NCI-H345 treated with DMSO at 0.1 percent for 48 hours (cell line): ENCODE measurements at regions not wholly inside any gene's neighbourhood (a gene's known extent, or its start where the extent isn't known, plus 50 kb on each side); places are given as distances from the start of the nearest gene placed in this dataset.
"Not testable (repeated sequence)": the region's sequence is repeated elsewhere in the genome, so short reads cannot be mapped to it uniquely, and the experiment has no call there.

Experiments used
- DNase-seq: peaks from one replicate; lab custom pipeline; 2025; ENCODE audit not compliant: unreplicated experiment; lab: John Stamatoyannopoulos, UW

DNA sequence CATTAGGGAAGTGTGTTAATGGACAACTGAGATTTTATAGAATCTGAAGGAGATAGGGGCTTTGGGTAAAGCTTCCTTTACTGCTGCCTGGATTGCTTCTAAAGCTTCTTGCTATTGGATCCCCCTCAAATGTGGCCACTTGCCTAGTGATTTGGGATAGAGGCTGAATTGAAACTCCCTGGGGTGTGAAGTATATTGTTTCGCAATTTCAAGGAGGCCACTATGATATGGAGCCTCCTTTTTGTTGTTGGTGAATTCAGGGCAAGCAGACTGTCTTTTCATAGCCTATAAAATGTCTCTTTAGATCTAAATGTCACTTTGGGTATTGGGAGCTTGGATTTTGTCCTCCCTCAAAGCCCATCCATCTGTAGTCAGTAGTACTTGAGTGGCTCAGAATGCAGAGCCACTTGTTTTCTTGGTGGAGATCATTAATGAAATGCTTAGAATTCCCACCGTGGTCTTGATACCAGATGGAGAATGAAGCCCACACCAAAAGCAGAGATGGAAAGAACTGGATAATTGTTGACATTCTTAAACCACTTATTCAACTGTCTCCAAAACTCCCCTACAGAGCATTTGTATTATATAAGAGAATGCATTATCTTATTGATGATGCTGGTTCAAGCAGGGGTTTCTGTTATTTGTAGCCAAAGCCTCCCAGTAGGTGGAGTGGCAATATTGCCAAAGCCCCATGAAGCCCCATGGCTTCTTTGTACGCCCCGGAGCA, 144.3 kb upstream of the KCNE2 start:
- no peak for DNase-seq

DNA sequence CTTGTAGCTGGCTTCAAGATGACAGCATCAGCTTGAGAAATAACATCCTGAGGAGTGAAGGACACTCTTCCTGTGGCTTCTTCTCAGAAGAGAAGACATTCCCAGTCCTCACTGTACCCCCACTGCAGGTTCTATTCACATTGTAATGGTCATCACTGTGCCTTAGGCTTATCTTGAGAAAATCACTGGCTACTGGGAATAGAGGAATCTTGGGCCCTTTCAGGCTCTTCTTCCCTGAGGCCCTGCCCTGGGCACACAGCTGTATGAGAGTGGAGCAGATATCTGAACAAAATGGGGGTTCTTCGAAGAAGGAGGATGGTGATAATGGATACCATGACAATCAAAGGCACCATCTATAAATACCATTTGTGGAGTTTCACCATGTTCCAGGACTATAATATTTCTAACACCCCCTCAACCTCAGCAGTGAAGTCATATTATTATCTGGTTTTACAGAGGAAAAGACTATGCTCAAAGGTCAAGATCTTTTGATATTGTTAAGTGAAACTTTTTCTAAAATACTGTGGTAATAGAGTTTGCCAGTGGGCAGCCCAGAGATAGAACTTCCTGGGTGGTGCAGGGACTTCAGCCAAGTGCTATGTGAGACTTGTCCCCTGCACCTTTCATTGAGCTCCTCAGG, 143.1 kb upstream of the KCNE2 start:
- no peak for DNase-seq

DNA sequence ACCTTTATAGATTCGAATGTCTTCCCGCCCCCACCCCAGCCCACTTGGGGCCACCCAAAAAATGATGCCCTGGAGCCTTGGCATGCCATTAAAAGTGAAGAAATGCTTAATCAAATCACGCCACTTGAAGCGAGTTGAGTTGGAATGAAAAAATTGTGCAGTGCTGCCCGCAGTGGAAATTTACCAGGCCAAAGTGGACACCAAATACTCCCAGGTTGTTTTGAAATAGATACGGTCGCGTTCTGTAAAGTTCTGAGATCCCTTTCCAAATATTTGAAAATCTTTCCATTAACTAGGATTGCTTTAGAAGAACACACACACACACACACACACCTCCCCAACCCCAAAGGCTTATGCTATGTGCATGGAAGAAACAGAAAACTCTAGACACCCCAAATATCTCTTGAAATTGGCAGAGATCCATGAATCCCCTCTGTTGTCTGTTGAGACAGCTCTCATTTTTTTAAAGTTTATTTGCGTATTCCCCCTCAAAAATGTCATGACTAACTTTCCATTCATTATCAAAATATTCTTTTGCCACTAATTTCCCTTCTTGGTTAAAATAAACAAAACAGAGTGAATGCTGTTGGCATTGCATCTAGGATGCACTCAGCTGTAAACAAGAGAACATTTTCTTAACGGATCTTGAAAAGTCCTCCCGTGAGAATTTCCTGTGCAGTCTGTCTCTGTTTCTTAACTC, 142.3 kb upstream of the KCNE2 start:
- DNase-seq, result no peak

DNA sequence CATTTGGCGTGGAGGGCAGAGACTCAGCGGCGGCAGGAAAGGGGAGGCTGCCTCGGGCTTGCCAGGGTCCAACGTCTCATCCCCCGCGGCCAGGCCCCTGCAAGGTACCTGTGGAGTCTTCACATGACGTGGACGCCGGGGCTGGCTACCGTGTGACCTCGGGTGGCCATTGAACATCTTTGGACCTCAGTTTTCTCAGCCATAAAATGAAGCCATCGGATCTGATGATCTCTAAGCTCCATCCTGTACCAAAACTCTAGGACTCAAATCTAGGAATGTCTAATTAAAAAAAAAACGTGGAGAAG, 141.8 kb upstream of the KCNE2 start:
- DNase-seq, result no peak

DNA sequence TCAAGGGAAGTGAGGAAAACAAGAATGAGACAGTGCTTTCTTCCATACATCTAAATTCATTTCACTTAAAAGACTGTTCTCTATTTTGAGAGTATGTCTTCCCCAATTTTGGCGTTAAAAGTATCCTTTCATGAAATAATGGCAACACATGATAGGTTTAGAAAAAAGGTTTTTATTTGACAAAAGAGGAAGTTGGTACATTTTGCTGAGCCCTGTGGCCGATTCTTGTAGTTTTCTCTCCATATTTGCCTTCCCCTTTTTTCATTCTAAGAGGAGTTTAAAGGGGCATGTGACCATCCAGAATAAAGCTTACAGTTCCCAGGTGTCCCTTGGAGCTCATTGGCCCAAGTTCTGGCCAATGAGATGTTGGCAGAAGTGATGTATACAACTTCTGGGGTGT, 140.4 kb upstream of the KCNE2 start:
- no peak for DNase-seq

DNA sequence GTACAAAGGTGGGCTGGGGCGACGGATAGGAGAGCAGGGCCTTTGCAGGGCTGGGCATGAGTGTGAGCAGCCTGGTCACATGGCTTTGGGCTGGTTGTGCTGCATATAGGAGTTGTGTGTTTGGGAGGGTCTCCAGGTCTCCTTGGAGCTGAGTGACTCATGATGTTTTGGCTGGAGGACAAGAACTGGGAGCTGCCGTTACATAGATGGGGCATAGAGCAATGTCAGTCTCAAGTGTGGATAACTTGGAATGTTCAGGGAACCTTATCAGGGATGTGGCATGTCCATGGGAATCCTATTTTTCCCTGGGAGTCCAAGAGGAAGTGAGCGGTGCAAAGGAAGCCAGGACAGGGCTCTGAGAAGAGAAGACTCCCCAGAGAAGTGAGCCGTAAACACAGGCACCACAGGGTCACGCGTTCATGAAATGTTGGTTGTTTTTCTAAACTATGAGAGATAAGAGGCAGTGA, 136.4 kb upstream of the KCNE2 start:
- DNase-seq, result no peak

DNA sequence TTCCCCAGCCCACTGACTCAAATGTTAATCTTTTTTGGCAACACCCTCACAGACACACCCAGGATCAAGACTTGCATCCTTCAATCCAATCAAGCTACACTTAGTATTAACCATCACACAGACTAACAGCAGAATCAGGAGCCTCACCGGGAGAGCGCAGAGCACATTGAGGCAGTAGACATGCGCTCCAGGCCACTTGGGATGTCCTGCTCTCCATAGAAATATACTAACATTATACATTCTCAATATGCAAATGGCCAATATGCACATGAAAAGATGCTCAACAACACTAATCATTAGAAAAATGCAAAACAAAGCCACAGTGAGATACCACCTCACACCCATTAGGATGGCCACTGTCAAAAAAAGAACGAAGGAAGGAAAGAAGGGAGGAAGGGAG, 135.0 kb upstream of the KCNE2 start:
- no peak for DNase-seq

DNA sequence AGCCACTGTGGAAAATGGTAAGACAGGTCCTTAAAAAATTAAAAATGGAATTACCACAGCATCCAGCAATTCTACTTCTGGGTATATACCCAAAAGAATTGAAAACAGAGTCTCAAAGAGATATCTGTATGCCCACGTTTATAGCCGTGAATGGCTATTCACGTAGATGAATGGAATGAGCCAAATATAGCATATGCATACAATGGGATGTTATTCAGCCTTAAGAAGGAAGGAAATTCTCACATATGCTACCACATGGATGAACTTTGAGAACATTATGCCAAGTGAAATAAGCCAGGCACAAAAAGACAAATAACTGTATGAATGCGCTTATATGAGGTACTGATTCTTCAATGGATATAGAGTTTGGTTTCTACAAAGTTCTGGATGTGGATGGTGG, 134.5 kb upstream of the KCNE2 start:
- no peak for DNase-seq

DNA sequence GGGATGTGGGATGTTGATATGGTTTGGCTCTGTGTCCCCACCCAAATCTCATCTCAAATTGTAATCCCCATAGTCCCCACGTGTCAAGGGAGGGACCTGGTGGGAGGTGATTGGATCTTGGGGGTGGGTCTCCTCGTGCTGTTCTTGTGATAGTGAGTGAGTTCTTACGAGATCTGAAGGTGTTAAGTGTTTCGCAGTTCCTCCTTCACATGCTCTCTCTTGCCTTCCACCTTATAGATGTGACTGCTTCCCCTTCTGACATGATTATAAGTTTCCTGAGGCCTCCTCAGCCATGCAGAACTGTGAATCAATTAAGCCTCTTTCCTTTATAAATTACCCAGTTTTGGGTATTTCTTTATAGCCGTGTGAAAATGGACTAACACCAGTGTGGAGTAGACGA, 130.1 kb upstream of the KCNE2 start:
- not testable (repeated sequence) for DNase-seq

DNA sequence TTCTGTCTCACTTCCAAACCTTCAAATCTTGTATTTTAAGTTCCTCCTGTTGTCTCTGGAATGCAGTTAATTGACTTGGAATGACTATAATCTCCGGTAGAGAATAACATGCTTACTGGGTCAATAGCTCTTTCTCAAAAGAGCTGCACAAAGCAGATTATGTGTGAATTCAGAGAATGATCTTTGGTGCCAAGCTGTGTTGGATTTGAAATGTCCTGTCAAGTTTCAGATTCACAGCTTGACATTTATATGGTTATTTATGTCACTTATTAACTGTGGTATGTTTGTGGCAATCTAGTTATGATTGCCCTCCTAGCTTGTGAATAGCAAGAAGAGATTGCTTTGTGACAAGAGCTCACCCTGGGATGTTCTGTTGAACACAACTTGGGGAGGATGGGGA, 128.3 kb upstream of the KCNE2 start:
- no peak for DNase-seq

DNA sequence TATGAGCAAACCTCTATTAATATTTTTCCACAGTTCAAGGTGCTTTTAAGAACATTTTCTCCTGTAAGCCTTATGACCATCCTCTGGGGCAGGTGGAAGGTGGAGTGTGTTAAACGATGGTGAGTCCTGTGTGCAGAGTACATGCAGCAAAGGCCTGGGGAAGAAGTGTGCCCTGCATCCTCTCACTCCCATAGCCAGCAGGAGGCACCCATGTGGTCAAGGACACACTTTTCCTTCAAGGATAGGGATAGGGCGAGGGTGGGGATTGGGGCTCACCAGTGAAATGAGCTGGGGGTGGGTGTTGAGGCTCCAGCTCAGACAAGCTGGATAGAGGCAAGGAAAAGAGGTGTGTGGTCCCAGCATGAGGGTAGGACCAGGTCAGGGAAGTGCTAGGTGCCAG, 120.8 kb upstream of the KCNE2 start:
- no peak for DNase-seq

DNA sequence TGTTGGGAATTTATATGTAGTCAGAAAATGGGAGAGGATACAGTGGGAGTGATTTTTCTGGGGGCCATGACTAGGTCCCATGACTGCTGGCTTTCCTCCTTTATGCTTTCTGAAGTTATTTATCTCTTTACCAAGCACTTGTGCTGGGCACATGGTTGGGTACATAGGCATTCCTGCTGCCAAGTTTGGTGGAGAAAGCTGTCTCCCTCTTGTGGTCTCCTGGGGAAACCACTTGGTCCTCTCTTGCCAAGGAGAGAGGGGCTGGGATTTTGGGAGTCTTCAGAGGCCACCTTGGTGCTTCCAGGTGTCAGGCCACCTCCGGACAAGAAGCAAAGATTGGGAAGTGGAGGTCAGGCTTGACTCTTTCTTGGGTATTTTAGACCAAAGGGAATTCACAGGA, 120.2 kb upstream of the KCNE2 start:
- peak; percentile 27 for DNase-seq

DNA sequence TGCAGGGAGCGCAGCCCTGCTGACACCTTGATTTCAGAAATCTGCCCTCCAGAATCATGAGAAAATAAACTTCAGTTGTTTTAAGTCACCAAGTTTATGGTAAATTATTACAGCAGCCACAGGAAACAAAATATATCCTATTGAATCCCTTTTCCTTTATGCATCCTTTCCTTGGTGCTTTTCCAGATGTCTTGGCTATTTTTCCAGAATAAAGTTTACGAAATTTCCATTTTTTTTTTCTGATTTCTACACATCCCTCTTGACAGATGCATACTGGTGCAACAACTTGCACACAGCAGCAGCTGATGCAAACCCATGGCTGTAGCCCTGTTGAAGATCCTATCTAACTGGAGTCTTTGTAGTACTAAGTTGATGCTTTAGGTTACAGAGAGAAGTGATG, 111.1 kb upstream of the KCNE2 start:
- DNase-seq, result no peak

DNA sequence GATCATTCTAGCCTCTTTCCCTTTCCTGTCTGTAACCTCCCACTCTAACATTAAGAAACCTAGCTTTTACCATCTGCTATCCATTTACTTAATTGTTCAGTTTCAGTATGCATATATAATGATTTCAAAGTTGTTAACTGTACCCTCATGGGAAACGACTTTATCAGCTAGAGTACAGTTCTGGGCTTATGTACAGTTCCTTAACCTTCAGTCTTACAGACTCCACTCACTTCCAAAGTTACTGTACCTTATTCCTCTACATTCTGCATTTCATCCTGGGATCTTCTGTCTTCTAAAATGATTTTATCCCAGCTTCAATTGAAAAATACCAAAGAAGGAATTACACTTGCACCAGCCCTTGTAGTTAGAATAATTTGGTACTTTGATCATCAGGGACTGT, 108.7 kb upstream of the KCNE2 start:
- no peak for DNase-seq

DNA sequence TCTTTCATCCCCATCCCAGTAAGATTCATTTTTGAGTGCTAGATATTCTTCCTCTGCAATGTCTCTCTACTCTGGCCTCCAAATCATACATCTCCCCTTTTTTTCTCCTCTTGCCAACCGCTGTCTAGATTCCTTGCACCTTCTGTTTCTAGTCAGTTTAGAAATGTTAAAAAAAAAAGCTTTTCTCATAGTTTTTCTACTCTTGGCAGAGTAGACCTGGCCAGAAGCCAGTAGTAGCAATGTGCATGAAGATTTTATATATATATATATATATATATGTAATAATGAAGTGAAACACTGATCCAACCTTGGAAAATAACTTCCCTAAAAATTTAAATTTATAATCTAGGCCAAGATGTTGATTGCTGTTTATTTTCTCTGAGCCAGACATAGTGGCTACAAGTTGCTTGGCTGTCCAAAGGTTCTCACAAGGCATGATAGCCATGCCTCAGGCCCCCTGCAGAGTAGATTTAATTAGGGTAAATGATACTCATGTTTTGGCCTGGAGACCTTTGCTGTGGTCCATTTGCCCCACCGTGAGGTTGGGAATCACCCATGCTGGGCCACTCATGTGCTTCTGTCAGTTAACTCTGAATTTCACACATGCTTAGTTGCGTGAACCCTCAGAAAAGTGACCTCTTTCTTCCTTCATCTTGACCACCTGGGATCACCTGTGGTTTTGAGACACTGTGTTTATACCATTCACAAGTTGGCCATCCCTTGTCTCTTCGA, 103.4 kb upstream of the KCNE2 start:
- DNase-seq, result no peak

DNA sequence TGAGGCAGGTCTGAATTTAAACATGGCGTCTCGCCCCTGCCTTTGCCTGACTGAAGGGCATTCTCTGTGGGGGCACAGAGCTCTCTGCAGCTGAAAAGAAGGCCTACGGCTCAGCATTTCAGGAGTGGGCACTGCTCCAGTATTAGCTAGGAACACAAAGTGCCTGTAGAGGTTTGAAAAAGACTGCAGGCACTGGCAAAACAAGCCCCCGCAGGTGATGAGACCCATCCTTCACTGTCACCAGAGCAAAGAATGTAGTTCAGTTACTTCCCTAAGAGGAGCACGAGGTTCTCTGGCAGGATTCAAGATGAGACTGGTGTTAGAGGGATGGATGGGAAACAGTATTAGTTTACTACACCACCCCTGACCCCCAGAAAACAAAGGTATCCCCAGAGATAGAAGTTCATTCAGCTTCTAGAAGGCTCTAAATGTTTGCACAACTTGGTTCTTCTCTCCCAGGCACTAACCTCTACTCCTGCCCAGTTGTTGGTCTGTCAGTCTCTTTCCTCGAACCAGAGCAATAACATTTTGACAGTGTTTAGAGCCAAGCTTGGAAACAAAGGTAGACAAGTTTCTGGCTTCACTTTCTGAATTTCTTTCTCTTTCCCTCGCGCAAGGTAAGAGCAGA, 101.9 kb upstream of the KCNE2 start:
- DNase-seq, result no peak

DNA sequence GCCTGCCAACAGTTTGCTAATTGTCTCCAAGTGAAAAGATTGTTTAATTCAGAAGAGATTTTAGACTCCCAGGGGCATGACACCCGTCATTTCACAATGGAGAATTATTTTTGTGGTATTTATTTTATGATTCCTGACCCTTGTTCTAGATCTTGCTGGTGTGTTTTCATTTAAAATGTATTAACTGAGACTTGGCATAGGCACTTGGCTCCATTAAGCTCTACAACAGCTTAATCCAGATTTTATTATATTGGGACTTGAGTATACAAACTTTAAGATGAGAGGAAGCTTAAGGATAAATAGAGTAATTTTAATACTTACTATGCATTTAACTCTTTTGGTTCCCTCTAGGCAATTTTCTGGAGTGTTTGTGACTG, 101.3 kb upstream of the KCNE2 start:
- DNase-seq, result no peak

DNA sequence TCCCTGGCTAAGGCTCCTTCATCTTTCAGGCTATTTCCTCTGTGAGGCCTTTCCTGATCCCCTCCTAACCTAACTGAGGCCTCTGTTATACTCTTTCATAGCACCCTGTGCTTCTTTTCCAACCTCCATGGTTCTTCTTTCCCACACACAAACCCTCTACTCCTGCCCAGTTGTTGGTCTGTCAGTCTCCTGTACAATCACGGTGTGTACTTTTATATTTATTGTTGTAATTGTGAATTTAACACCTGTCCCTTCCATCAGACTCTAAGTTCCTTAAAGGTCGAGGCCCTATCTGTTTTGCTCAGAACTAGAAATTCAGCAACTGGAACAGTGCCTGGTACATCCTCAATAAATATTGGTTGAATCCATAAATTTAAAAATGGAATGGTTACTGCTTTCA, 100.2 kb upstream of the KCNE2 start:
- no peak for DNase-seq

DNA sequence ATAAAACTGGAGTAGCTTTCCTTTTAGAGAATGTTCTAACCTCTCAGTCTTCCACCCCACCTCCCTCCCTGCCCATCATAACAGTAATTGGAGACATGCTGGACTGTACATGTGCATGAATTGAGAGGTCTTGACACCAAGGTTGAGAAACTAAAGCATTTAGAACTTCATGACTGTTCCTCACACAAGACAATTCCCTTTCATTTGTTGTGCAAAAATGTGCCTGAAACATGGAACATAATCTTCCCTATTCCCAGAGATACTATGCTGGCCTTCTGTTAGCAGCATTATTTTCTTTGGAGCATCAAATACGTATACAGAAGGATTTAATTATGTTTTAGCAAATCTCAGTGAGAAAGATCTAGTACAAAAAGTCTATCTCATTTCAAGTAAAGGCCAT, 97.5 kb upstream of the KCNE2 start:
- no peak for DNase-seq

DNA sequence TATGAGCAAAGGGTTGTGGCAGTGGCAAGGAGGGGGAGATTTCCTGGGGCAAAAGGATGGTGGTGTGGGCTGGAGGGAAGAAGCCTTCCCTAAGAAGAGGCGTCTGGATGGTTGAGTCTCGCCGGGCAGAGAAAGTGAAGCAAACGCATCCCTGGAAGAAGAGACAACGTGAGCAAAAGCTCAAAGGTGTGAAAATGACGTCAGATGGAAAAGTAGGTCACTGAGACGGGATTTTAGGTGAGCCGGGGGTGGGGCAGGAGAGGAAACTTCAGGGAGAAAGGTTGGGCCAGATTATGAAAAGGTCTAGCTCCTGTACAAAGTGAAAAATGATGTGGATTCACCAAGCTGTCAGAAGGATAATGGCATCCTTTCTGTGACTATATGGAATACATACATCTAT, 95.3 kb upstream of the KCNE2 start:
- no peak for DNase-seq

DNA sequence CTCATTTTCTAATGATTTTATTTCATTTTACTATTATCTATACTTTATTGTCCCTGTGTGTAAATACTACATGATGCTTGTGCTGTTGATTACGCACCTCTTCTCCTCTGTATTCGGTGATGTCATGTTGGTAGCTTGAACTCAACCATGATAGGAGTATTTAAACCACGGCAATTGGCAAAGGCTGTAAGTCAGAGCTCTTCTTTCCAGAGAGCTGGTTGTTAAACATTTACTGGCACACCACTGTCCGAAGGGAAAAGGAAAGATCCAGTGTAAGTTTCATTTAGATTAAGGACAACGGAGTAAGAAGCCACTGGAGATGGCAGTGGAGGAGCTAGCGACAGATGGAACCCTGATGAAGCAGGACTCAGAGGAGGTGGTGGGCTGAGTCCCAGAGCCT, 93.4 kb upstream of the KCNE2 start:
- no peak for DNase-seq
